Neural progenitor cell (in vitro differentiated cells): ENCODE measurements at regions not wholly inside any gene's neighbourhood (a gene's known extent, or its start where the extent isn't known, plus 50 kb on each side); places are given as distances from the start of the nearest gene placed in this dataset.

Source experiments
- EZH2phosphoT487 ChIP-seq: fragments of 200-600 bp; sonication (generic); IDR thresholded peaks from 2 replicates; pipeline ENCODE4 v1.6.1; 2017; ENCODE audit warnings: antibody characterized with exemption
- TF ChIP-seq, protein P1 (sequence below): fragments of 200-600 bp; sonication (generic); IDR thresholded peaks from 2 replicates; pipeline ENCODE4 v1.5.1; 2017; ENCODE audit warnings: antibody characterized with exemption, mild to moderate bottlenecking

DNA sequence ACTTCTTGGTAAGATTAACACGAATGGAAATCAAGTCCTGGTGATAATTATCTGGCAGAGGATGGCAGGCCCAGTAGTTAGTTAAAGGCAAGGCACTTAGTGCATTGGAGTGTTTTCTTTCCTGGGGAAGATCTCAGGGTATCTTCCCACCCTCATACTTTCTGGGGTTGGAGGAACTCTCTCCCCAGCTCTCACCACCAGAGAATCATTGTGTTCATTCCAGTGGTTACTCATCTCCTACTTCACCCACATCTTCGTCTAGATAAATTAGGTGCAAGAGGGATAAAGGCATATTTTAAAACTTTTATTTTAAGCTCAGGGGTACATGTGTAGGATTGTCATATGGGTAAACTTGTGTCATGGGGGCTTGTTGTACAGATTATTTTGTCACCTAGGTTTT lies 67.5 kb upstream of the SH3RF1 start:
- TF ChIP-seq, protein P1, sequence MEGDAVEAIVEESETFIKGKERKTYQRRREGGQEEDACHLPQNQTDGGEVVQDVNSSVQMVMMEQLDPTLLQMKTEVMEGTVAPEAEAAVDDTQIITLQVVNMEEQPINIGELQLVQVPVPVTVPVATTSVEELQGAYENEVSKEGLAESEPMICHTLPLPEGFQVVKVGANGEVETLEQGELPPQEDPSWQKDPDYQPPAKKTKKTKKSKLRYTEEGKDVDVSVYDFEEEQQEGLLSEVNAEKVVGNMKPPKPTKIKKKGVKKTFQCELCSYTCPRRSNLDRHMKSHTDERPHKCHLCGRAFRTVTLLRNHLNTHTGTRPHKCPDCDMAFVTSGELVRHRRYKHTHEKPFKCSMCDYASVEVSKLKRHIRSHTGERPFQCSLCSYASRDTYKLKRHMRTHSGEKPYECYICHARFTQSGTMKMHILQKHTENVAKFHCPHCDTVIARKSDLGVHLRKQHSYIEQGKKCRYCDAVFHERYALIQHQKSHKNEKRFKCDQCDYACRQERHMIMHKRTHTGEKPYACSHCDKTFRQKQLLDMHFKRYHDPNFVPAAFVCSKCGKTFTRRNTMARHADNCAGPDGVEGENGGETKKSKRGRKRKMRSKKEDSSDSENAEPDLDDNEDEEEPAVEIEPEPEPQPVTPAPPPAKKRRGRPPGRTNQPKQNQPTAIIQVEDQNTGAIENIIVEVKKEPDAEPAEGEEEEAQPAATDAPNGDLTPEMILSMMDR, result no peak
- no peak for TF ChIP-seq EZH2phosphoT487
